GM20431 (cell line): ENCODE measurements at regions not wholly inside any gene's neighbourhood (a gene's known extent, or its start where the extent isn't known, plus 50 kb on each side); places are given as distances from the start of the nearest gene placed in this dataset.
"Not testable (repeated sequence)": the region's sequence is repeated elsewhere in the genome, so short reads cannot be mapped to it uniquely, and the experiment has no call there.

Experiments
- in situ Hi-C: fragments of 300-500 bp; cut with MseI, MboI; formaldehyde crosslinking; loops from one replicate; pipeline ENCODE4 v1.15.0; 2020; ENCODE audit warnings: low sequenced_read_pairs; ENCODE audit not compliant: unreplicated experiment

- in situ Hi-C loops = no loop called here
Observed at GRCh38 chr15:92818651-92819277, 81.4 kb upstream of the CHD2 start.

GRCh38 chr15:92819278-92820235 lies 80.6 kb upstream of the CHD2 start:
- in situ Hi-C loops = no loop called here

- in situ Hi-C loops = no loop called here
Observed at GRCh38 chr15:92820236-92821021, 79.7 kb upstream of the CHD2 start.

GRCh38 chr15:92821491-92822116 lies 78.5 kb upstream of the CHD2 start:
- in situ Hi-C loops = no loop called here

GRCh38 chr15:92822216-92823144 lies 77.6 kb upstream of the CHD2 start:
- in situ Hi-C loops = no loop called here

- in situ Hi-C loops = no loop called here
Observed at GRCh38 chr15:92825985-92826384, 74.1 kb upstream of the CHD2 start.

- in situ Hi-C loops = not testable (repeated sequence)
Observed at GRCh38 chr15:92827991-92828390, 72.1 kb upstream of the CHD2 start.

GRCh38 chr15:92829875-92830274 lies 70.2 kb upstream of the CHD2 start:
- in situ Hi-C loops = no loop called here

- in situ Hi-C loops = no loop called here
Observed at GRCh38 chr15:92831336-92831654, 68.8 kb upstream of the CHD2 start.

GRCh38 chr15:92831655-92832328 lies 68.3 kb upstream of the CHD2 start:
- in situ Hi-C loops = no loop called here

GRCh38 chr15:92833106-92833433 lies 67.1 kb upstream of the CHD2 start:
- in situ Hi-C loops = no loop called here

GRCh38 chr15:92833493-92834271 lies 66.4 kb upstream of the CHD2 start:
- in situ Hi-C loops = no loop called here

GRCh38 chr15:92839696-92840095 lies 60.4 kb upstream of the CHD2 start:
- in situ Hi-C loops = no loop called here

- in situ Hi-C loops = no loop called here
Observed at GRCh38 chr15:92840149-92840548, 60.0 kb upstream of the CHD2 start.

GRCh38 chr15:92843326-92843725 lies 56.8 kb upstream of the CHD2 start:
- in situ Hi-C loops = no loop called here

- in situ Hi-C loops = no loop called here
Observed at GRCh38 chr15:92843814-92844213, 56.3 kb upstream of the CHD2 start.

GRCh38 chr15:92845126-92845508 lies 55.0 kb upstream of the CHD2 start:
- in situ Hi-C loops = no loop called here

GRCh38 chr15:92846741-92847140 lies 53.4 kb upstream of the CHD2 start:
- in situ Hi-C loops = no loop called here
